ENCODE measurements at regions not wholly inside any gene's neighbourhood (a gene's known extent, or its start where the extent isn't known, plus 50 kb on each side); places are given as distances from the start of the nearest gene placed in this dataset. TPM values are rescaled to one million over a fixed set of nuclear protein-coding genes. Genes with fewer than 3 reads are reported as not detected.

DNA sequence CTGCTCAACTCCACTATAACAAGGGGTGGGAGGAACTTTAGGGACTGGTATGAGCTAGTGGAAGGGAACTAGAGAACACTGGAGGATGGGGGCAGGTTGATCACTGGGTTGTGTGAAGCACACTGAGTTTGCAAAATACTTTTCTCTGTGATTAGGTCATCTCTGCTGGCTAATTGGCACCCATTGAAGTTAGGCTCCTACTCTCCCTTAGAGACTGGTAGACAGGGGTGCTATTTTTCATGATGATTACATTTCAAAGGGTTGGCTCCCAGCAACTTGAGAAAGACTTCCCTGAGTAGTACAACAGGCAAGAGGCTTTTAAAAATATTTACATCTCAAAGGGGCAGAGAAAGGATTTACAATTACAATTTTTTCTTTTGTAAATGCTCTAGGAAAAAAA is 50.4 kb upstream of the MTAP start:
- Histone ChIP-seq H3K4me3 (ENCODE audit: low read depth, low read length, poor library complexity, severe bottlenecking) (no peak overlapping the region), H3K4me2 (ENCODE audit: low read length) (no peak overlapping the region), H3K79me2 (ENCODE audit: insufficient read depth, low read depth, low read length) (no peaks in the 10 kb centered on the region), H4K20me1 (ENCODE audit: insufficient read depth, low read length) (no peaks in the 10 kb centered on the region), H3K36me3 (ENCODE audit: insufficient read depth, low read length) (no peaks in the 10 kb centered on the region), H3K4me1 (ENCODE audit: insufficient read depth, low read length, poor library complexity, severe bottlenecking) (no peaks in the 10 kb centered on the region), H2AFZ (ENCODE audit: low read length) (no peak overlapping the region), H3K9me2 (ENCODE audit: insufficient read depth, low read length) (no peaks in the 10 kb centered on the region), H3K27ac (ENCODE audit: low read depth, low read length, poor library complexity, severe bottlenecking) (no peak overlapping the region), H3K9me3 (ENCODE audit: low read length) (no peaks in the 10 kb centered on the region)
- ChIA-PET CTCF (ENCODE audit: unreplicated experiment) (no interaction called here), POLR2A (interaction anchor here (0.7 to 1.2 kb wide), 3 partner anchors 13 to 948 kb away, joined by 3 to 4 read pairs (median 3); no protein-coding TSS in a partner anchor)
- no peak for DNase-seq (ENCODE audit: low spot score)
- intact Hi-C loops (cut with micrococcal nuclease; ENCODE audit: unreplicated experiment): no loop called here
- no TSS peak for BruUV-seq (replicated peaks)
- TF ChIP-seq EZH2phosphoT487 (IDR thresholded peaks at IDR 0.05; ENCODE audit: borderline replicate concordance, low read depth, low read length): no peak
- TF ChIP-seq, protein P1, sequence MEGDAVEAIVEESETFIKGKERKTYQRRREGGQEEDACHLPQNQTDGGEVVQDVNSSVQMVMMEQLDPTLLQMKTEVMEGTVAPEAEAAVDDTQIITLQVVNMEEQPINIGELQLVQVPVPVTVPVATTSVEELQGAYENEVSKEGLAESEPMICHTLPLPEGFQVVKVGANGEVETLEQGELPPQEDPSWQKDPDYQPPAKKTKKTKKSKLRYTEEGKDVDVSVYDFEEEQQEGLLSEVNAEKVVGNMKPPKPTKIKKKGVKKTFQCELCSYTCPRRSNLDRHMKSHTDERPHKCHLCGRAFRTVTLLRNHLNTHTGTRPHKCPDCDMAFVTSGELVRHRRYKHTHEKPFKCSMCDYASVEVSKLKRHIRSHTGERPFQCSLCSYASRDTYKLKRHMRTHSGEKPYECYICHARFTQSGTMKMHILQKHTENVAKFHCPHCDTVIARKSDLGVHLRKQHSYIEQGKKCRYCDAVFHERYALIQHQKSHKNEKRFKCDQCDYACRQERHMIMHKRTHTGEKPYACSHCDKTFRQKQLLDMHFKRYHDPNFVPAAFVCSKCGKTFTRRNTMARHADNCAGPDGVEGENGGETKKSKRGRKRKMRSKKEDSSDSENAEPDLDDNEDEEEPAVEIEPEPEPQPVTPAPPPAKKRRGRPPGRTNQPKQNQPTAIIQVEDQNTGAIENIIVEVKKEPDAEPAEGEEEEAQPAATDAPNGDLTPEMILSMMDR (conservative IDR thresholded peaks at IDR 0.05; ENCODE audit: low read length): no peak

Small RNA genes lying in the stretch of these regions (small RNA-seq; reads per million reads assigned to genes)
- gene RN7SL151P: not detected
